ENCODE measurements at regions not wholly inside any gene's neighbourhood (a gene's known extent, or its start where the extent isn't known, plus 50 kb on each side); places are given as distances from the start of the nearest gene placed in this dataset.

- no peak for DNase-seq (ENCODE audit: low read depth, low spot score)
Measured at GRCh38 chr14:34023824-34024767, 73.2 kb upstream of the EGLN3 start.

- no peak for DNase-seq (ENCODE audit: low read depth, low spot score)
Measured at GRCh38 chr14:34021096-34021495, 70.2 kb upstream of the EGLN3 start.

- no peak for DNase-seq (ENCODE audit: low read depth, low spot score)
Measured at GRCh38 chr14:34020014-34020413, 69.1 kb upstream of the EGLN3 start.

GRCh38 chr14:34018564-34019244 is 67.8 kb upstream of the EGLN3 start:
- no peak for DNase-seq (ENCODE audit: low read depth, low spot score)

- no peak for DNase-seq (ENCODE audit: low read depth, low spot score)
Measured at GRCh38 chr14:34018125-34018524, 67.3 kb upstream of the EGLN3 start.

- DNase-seq (ENCODE audit: low read depth, low spot score) = no peak
Measured at GRCh38 chr14:34015383-34015782, 64.5 kb upstream of the EGLN3 start.

GRCh38 chr14:34014936-34015335 is 64.1 kb upstream of the EGLN3 start:
- no peak for DNase-seq (ENCODE audit: low read depth, low spot score)

- no peak for DNase-seq (ENCODE audit: low read depth, low spot score)
Measured at GRCh38 chr14:34013721-34014060, 62.8 kb upstream of the EGLN3 start.

GRCh38 chr14:34012978-34013720 is 62.3 kb upstream of the EGLN3 start:
- DNase-seq (ENCODE audit: low read depth, low spot score) = no peak

GRCh38 chr14:34012369-34012768 is 61.5 kb upstream of the EGLN3 start:
- no peak for DNase-seq (ENCODE audit: low read depth, low spot score)

GRCh38 chr14:34009956-34010355 is 59.1 kb upstream of the EGLN3 start:
- no peak for DNase-seq (ENCODE audit: low read depth, low spot score)

- DNase-seq (ENCODE audit: low read depth, low spot score) = no peak
Measured at GRCh38 chr14:34007902-34008301, 57.0 kb upstream of the EGLN3 start.

GRCh38 chr14:34005901-34006300 is 55.0 kb upstream of the EGLN3 start:
- no peak for DNase-seq (ENCODE audit: low read depth, low spot score)

GRCh38 chr14:34004881-34005280 is 54.0 kb upstream of the EGLN3 start:
- no peak for DNase-seq (ENCODE audit: low read depth, low spot score)

GRCh38 chr14:34003691-34004090 is 52.8 kb upstream of the EGLN3 start:
- no peak for DNase-seq (ENCODE audit: low read depth, low spot score)

- DNase-seq (ENCODE audit: low read depth, low spot score) = no peak
Measured at GRCh38 chr14:34003082-34003668, 52.3 kb upstream of the EGLN3 start.
